WTC11 (cell line): ENCODE measurements at regions not wholly inside any gene's neighbourhood (a gene's known extent, or its start where the extent isn't known, plus 50 kb on each side); places are given as distances from the start of the nearest gene placed in this dataset.

ENCODE experiments used
- ESRRA ChIP-seq: sonication (generic); formaldehyde crosslinking; IDR thresholded peaks from 2 replicates; pipeline ENCODE4 v1.8.1; 2022; ENCODE audit warnings: mild to moderate bottlenecking, missing genetic modification reagents, borderline replicate concordance
- IRF2 ChIP-seq: sonication (generic); formaldehyde crosslinking; IDR thresholded peaks from 2 replicates; pipeline ENCODE4 v1.8.0; 2022; ENCODE audit warnings: low read depth, missing genetic modification reagents, borderline replicate concordance
- JUN ChIP-seq: sonication (generic); formaldehyde crosslinking; IDR thresholded peaks from 2 replicates; pipeline ENCODE4 v1.8.0; 2023; ENCODE audit warnings: mild to moderate bottlenecking, missing genetic modification reagents
- KAT7 ChIP-seq: sonication (generic); formaldehyde crosslinking; IDR thresholded peaks from 2 replicates; pipeline ENCODE4 v1.8.1; 2023; ENCODE audit warnings: missing genetic modification reagents, mild to moderate bottlenecking, borderline replicate concordance
- NFE2L1 ChIP-seq: sonication (generic); formaldehyde crosslinking; IDR thresholded peaks from 2 replicates; pipeline ENCODE4 v1.8.1; 2023; ENCODE audit warnings: missing genetic modification reagents
- TF ChIP-seq, protein P1 (sequence below): fragments of 200-600 bp; IDR thresholded peaks from 2 replicates; pipeline ENCODE4 v1.8.0; 2022; ENCODE audit warnings: antibody characterized with exemption
- TF ChIP-seq, protein P2 (sequence below): sonication (generic); formaldehyde crosslinking; IDR thresholded peaks from 2 replicates; pipeline ENCODE4 v1.8.0; 2022; ENCODE audit warnings: missing genetic modification reagents
- TF ChIP-seq, protein P3 (sequence below): sonication (generic); formaldehyde crosslinking; conservative IDR thresholded peaks from 2 replicates; pipeline ENCODE4 v1.8.1; 2023; ENCODE audit warnings: mild to moderate bottlenecking, low read depth, missing genetic modification reagents, moderate library complexity
- TF ChIP-seq, protein P4 (sequence below): sonication (generic); formaldehyde crosslinking; IDR thresholded peaks from 2 replicates; pipeline ENCODE4 v1.8.1; 2023; ENCODE audit warnings: mild to moderate bottlenecking, missing genetic modification reagents, moderate library complexity
- TF ChIP-seq, protein P5 (sequence below): sonication (generic); formaldehyde crosslinking; IDR thresholded peaks from 2 replicates; pipeline ENCODE4 v1.8.0; 2022; ENCODE audit warnings: mild to moderate bottlenecking, missing genetic modification reagents

DNA sequence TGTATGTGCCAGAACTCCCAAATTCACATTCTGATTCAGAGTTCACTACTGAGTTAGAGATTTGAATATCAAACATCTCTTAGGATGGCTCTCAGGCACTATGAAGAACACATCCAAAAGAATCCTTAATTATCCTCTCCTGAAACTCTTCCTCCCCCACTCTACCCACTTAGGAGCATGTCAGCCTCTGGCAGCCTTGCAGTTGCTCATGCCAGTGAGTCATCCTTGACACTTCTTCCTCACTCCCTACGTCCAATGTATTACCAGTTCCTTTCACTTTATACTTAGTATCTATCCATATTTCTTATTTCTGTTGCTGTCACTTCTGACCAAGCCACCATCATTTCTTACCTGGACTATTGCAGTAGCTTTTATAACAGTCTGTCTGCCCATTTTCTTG, 192.0 kb upstream of the IMPG1 start:
- TF ChIP-seq, protein P1, sequence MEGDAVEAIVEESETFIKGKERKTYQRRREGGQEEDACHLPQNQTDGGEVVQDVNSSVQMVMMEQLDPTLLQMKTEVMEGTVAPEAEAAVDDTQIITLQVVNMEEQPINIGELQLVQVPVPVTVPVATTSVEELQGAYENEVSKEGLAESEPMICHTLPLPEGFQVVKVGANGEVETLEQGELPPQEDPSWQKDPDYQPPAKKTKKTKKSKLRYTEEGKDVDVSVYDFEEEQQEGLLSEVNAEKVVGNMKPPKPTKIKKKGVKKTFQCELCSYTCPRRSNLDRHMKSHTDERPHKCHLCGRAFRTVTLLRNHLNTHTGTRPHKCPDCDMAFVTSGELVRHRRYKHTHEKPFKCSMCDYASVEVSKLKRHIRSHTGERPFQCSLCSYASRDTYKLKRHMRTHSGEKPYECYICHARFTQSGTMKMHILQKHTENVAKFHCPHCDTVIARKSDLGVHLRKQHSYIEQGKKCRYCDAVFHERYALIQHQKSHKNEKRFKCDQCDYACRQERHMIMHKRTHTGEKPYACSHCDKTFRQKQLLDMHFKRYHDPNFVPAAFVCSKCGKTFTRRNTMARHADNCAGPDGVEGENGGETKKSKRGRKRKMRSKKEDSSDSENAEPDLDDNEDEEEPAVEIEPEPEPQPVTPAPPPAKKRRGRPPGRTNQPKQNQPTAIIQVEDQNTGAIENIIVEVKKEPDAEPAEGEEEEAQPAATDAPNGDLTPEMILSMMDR = no peak
- TF ChIP-seq KAT7 (CRISPR knock-in tag) (no peak), IRF2 (CRISPR knock-in tag) (no peak), JUN (CRISPR knock-in tag) (no peak), ESRRA (no peak), NFE2L1 (CRISPR knock-in tag) (no peak)
- TF ChIP-seq, protein P2, sequence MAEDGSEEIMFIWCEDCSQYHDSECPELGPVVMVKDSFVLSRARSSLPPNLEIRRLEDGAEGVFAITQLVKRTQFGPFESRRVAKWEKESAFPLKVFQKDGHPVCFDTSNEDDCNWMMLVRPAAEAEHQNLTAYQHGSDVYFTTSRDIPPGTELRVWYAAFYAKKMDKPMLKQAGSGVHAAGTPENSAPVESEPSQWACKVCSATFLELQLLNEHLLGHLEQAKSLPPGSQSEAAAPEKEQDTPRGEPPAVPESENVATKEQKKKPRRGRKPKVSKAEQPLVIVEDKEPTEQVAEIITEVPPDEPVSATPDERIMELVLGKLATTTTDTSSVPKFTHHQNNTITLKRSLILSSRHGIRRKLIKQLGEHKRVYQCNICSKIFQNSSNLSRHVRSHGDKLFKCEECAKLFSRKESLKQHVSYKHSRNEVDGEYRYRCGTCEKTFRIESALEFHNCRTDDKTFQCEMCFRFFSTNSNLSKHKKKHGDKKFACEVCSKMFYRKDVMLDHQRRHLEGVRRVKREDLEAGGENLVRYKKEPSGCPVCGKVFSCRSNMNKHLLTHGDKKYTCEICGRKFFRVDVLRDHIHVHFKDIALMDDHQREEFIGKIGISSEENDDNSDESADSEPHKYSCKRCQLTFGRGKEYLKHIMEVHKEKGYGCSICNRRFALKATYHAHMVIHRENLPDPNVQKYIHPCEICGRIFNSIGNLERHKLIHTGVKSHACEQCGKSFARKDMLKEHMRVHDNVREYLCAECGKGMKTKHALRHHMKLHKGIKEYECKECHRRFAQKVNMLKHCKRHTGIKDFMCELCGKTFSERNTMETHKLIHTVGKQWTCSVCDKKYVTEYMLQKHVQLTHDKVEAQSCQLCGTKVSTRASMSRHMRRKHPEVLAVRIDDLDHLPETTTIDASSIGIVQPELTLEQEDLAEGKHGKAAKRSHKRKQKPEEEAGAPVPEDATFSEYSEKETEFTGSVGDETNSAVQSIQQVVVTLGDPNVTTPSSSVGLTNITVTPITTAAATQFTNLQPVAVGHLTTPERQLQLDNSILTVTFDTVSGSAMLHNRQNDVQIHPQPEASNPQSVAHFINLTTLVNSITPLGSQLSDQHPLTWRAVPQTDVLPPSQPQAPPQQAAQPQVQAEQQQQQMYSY (CRISPR knock-in tag) = no peak
- TF ChIP-seq, protein P3, sequence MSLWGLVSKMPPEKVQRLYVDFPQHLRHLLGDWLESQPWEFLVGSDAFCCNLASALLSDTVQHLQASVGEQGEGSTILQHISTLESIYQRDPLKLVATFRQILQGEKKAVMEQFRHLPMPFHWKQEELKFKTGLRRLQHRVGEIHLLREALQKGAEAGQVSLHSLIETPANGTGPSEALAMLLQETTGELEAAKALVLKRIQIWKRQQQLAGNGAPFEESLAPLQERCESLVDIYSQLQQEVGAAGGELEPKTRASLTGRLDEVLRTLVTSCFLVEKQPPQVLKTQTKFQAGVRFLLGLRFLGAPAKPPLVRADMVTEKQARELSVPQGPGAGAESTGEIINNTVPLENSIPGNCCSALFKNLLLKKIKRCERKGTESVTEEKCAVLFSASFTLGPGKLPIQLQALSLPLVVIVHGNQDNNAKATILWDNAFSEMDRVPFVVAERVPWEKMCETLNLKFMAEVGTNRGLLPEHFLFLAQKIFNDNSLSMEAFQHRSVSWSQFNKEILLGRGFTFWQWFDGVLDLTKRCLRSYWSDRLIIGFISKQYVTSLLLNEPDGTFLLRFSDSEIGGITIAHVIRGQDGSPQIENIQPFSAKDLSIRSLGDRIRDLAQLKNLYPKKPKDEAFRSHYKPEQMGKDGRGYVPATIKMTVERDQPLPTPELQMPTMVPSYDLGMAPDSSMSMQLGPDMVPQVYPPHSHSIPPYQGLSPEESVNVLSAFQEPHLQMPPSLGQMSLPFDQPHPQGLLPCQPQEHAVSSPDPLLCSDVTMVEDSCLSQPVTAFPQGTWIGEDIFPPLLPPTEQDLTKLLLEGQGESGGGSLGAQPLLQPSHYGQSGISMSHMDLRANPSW (CRISPR knock-in tag) = no peak
- TF ChIP-seq, protein P4, sequence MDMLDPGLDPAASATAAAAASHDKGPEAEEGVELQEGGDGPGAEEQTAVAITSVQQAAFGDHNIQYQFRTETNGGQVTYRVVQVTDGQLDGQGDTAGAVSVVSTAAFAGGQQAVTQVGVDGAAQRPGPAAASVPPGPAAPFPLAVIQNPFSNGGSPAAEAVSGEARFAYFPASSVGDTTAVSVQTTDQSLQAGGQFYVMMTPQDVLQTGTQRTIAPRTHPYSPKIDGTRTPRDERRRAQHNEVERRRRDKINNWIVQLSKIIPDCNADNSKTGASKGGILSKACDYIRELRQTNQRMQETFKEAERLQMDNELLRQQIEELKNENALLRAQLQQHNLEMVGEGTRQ (CRISPR knock-in tag) = no peak
- TF ChIP-seq, protein P5, sequence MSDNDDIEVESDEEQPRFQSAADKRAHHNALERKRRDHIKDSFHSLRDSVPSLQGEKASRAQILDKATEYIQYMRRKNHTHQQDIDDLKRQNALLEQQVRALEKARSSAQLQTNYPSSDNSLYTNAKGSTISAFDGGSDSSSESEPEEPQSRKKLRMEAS = no peak
